Keratinocyte (primary cell): ENCODE measurements at regions not wholly inside any gene's neighbourhood (a gene's known extent, or its start where the extent isn't known, plus 50 kb on each side); places are given as distances from the start of the nearest gene placed in this dataset.

Experiments
- DNase-seq: peaks from one replicate; pipeline ENCODE4 v3.0.0-alpha.2; 2011; ENCODE audit warnings: low read depth, missing footprints, low spot score
- FAIRE-seq: peaks from 2 replicates; lab custom pipeline; 2011; peaks lifted over from hg19 to GRCh38; lab: Jason Lieb, UNC
- H2AFZ ChIP-seq: 2 replicates; pipeline ENCODE4 v1.6.0; 2012; ENCODE audit warnings: low read length, control low read depth, inconsistent platforms; ENCODE audit not compliant: control insufficient read depth
- H3K27ac ChIP-seq: 2 replicates; pipeline ENCODE4 v1.5.1; 2011; ENCODE audit warnings: low read length; ENCODE audit not compliant: control insufficient read depth, insufficient read depth
- H3K27me3 ChIP-seq: 3 replicates; pipeline ENCODE4 v1.6.0; 2011; ENCODE audit warnings: low read length; ENCODE audit not compliant: control insufficient read depth, insufficient read depth; ENCODE audit errors: extremely low read depth
- H3K36me3 ChIP-seq, 2 experiments: 2 replicates in 1 of 2; 3 replicates in 1 of 2; pipeline ENCODE4 v1.5.1; 2011; ENCODE audit warnings: low read length in 2 of 2, mild to moderate bottlenecking in 1 of 2; ENCODE audit not compliant: control insufficient read depth in 2 of 2, insufficient read depth in 2 of 2; ENCODE audit errors: extremely low read depth in 1 of 2
- H3K4me1 ChIP-seq: 3 replicates; pipeline ENCODE4 v1.5.1; 2011; ENCODE audit warnings: low read length; ENCODE audit not compliant: control insufficient read depth, insufficient read depth; ENCODE audit errors: extremely low read depth
- H3K4me2 ChIP-seq: 3 replicates; pipeline ENCODE4 v1.6.0; 2011; ENCODE audit warnings: low read depth, low read length; ENCODE audit not compliant: control insufficient read depth, insufficient read depth; ENCODE audit errors: extremely low read depth
- H3K4me3 ChIP-seq, 3 experiments: fragments of 200-600 bp in 1 of 3; sonication (generic) in 1 of 3; 2 replicates in 2 of 3; 3 replicates in 1 of 3; pipeline ENCODE4 v1.5.1; 2011 to 2016; ENCODE audit warnings: low read length in 3 of 3, mild to moderate bottlenecking in 3 of 3, control low read depth in 2 of 3, inconsistent platforms in 1 of 3, low read depth in 1 of 3, mixed read lengths in 1 of 3, mixed run types in 1 of 3, moderate library complexity in 1 of 3; ENCODE audit not compliant: control insufficient read depth in 2 of 3, insufficient read depth in 2 of 3; ENCODE audit errors: extremely low read depth in 1 of 3
- H3K79me2 ChIP-seq: 2 replicates; pipeline ENCODE4 v1.6.0; 2012; ENCODE audit warnings: low read length; ENCODE audit not compliant: control insufficient read depth, insufficient read depth
- H3K9ac ChIP-seq: 3 replicates; pipeline ENCODE4 v1.6.0; 2011; ENCODE audit warnings: low read length; ENCODE audit not compliant: control insufficient read depth, insufficient read depth; ENCODE audit errors: extremely low read depth
- H3K9me1 ChIP-seq: 3 replicates; pipeline ENCODE4 v1.6.0; 2011; ENCODE audit warnings: low read length; ENCODE audit not compliant: control insufficient read depth, insufficient read depth; ENCODE audit errors: extremely low read depth
- H3K9me3 ChIP-seq: 2 replicates; pipeline ENCODE4 v1.5.1; 2012; ENCODE audit warnings: low read depth, low read length; ENCODE audit not compliant: control insufficient read depth
- H4K20me1 ChIP-seq: 3 replicates; pipeline ENCODE4 v1.6.0; 2011; ENCODE audit warnings: low read length; ENCODE audit not compliant: control insufficient read depth, insufficient read depth; ENCODE audit errors: extremely low read depth
- EZH2 ChIP-seq: IDR thresholded peaks from one replicate; pipeline ENCODE4 v1.6.1; 2012; ENCODE audit warnings: inconsistent platforms, mild to moderate bottlenecking, low read length, moderate library complexity
- dilution Hi-C: fragments of 300-500 bp; cut with MboI; formaldehyde crosslinking; loops from one replicate; pipeline ENCODE4 v1.7.0; 2020; ENCODE audit warnings: low sequenced_read_pairs; ENCODE audit not compliant: extremely low pct_ligation_motif_present
- TF ChIP-seq, protein P1 (sequence below), 3 experiments: IDR thresholded peaks in 1 of 3; conservative IDR thresholded peaks in 1 of 3; optimal IDR thresholded peaks in 1 of 3; 2 replicates in 2 of 3; 3 replicates in 1 of 3; pipeline versions ENCODE3 to v1.5.1; 2011; ENCODE audit warnings: low read length in 3 of 3, mild to moderate bottlenecking in 3 of 3, moderate library complexity in 2 of 3, control low read depth in 1 of 3, inconsistent platforms in 1 of 3; ENCODE audit not compliant: insufficient read depth in 2 of 3; ENCODE audit errors: extremely low read depth in 1 of 3

DNA sequence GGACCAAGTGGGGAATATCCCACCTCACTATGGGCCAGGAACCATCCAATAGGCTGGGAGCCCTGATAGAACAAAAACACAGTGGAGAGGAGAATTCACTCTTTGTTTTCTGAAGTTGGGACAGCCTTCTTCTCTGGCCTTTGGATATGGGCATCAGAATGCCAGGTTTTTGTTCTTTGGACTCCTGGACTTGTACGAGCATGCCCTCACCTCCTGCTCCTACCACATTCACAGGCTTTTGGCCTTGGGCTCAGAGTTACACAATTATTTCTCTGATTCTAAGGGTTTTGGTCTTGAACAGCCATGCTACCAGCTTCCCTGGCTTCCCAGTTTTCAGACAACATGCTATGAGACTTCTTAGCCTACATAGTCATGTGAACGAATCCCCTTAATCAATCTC, 732.9 kb upstream of the VRK2 start:
- TF ChIP-seq, protein P1, sequence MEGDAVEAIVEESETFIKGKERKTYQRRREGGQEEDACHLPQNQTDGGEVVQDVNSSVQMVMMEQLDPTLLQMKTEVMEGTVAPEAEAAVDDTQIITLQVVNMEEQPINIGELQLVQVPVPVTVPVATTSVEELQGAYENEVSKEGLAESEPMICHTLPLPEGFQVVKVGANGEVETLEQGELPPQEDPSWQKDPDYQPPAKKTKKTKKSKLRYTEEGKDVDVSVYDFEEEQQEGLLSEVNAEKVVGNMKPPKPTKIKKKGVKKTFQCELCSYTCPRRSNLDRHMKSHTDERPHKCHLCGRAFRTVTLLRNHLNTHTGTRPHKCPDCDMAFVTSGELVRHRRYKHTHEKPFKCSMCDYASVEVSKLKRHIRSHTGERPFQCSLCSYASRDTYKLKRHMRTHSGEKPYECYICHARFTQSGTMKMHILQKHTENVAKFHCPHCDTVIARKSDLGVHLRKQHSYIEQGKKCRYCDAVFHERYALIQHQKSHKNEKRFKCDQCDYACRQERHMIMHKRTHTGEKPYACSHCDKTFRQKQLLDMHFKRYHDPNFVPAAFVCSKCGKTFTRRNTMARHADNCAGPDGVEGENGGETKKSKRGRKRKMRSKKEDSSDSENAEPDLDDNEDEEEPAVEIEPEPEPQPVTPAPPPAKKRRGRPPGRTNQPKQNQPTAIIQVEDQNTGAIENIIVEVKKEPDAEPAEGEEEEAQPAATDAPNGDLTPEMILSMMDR (optimal IDR thresholded peaks at IDR 0.05 in 1 of 3, IDR thresholded peaks at IDR 0.05 in 1 of 3, conservative IDR thresholded peaks at IDR 0.05 in 1 of 3; ENCODE audit: extremely low read depth in 1 of 3, insufficient read depth in 2 of 3, low read length in 3 of 3) = no peak
- TF ChIP-seq EZH2 = no peak
- dilution Hi-C loops = no loop called here
- Histone ChIP-seq H3K36me3 (no peaks in the 10 kb centered on the region), H3K9me3 (no peaks in the 10 kb centered on the region), H3K4me3 (no peak overlapping the region), H3K9me1 (no peaks in the 10 kb centered on the region), H3K9ac (no peak overlapping the region), H2AFZ (peak overlapping the region; percentile 54), H3K4me1 (no peaks in the 10 kb centered on the region), H3K27me3 (no peaks in the 10 kb centered on the region), H3K27ac (no peak overlapping the region), H3K79me2 (no peaks in the 10 kb centered on the region), H3K4me2 (no peak overlapping the region), H4K20me1 (no peaks in the 10 kb centered on the region)
- FAIRE-seq = peak; percentile 48
- DNase-seq = no peak

DNA sequence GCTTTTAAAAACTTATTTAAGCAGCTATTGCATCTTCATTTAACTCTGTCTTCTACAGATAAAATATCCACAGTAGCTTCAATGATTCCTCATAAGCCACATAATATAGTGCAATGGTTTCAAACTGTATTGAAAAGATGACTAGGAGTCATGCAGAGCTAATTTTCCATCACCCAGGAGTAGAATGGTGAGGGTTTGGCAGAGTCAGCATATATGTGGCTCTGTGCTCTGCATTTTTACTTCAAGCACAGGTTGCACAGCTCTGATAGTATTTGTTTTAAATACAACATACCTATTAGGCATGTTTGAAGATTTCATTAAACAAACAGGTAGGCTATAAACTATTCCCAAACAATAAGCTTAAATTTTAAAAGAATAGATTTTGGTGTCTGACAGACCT, 731.9 kb upstream of the VRK2 start:
- DNase-seq = no peak
- Histone ChIP-seq H3K4me1 (no peaks in the 10 kb centered on the region), H3K36me3 (no peaks in the 10 kb centered on the region), H3K27me3 (no peaks in the 10 kb centered on the region), H3K79me2 (no peaks in the 10 kb centered on the region), H3K9me1 (no peaks in the 10 kb centered on the region), H4K20me1 (no peaks in the 10 kb centered on the region), H2AFZ (no peak overlapping the region), H3K4me2 (no peak overlapping the region), H3K9me3 (no peaks in the 10 kb centered on the region), H3K4me3 (no peak overlapping the region), H3K9ac (no peak overlapping the region), H3K27ac (no peak overlapping the region)
- TF ChIP-seq EZH2 = no peak
- TF ChIP-seq, protein P1 (optimal IDR thresholded peaks at IDR 0.05 in 1 of 3, IDR thresholded peaks at IDR 0.05 in 1 of 3, conservative IDR thresholded peaks at IDR 0.05 in 1 of 3; ENCODE audit: extremely low read depth in 1 of 3, insufficient read depth in 2 of 3, low read length in 3 of 3) = no peak
- no peak for FAIRE-seq
- dilution Hi-C loops = no loop called here
